Right atrium auricular region (tissue), 2 donors: ENCODE measurements at regions not wholly inside any gene's neighbourhood (a gene's known extent, or its start where the extent isn't known, plus 50 kb on each side); places are given as distances from the start of the nearest gene placed in this dataset.

Source experiments
- DNase-seq: peaks from one replicate; pipeline ENCODE4 v3.0.0-alpha.2; 2019; ENCODE audit warnings: low spot score
- H3K27ac ChIP-seq, 2 donors: fragments of 200-600 bp; sonication (generic); 1 replicate in 1 of 2; 2 replicates in 1 of 2; pipeline ENCODE4 v1.5.1; 2016 to 2019
- H3K27me3 ChIP-seq, 2 donors: fragments of 200-600 bp; sonication (generic); one replicate each; pipeline versions ENCODE4 v1.5.1 to v1.6.0; 2017 to 2019
- H3K36me3 ChIP-seq: fragments of 200-600 bp; sonication (generic); one replicate; pipeline ENCODE4 v1.5.1; 2016
- H3K4me1 ChIP-seq, 2 donors: fragments of 200-600 bp; sonication (generic); one replicate each; pipeline versions ENCODE4 v1.5.1 to v1.6.0; 2017 to 2019
- H3K4me3 ChIP-seq, 2 donors: fragments of 200-600 bp; sonication (generic); 1 replicate in 1 of 2; 2 replicates in 1 of 2; pipeline ENCODE4 v1.5.1; 2017 to 2019; ENCODE audit warnings: mild to moderate bottlenecking in 1 of 2, moderate library complexity in 1 of 2
- H3K9me3 ChIP-seq, 2 donors: fragments of 200-600 bp; sonication (generic); one replicate each; pipeline ENCODE4 v1.5.1; 2019
- TF ChIP-seq, protein P1 (sequence below), 2 donors: fragments of 200-600 bp; sonication (generic); IDR thresholded peaks; one replicate each; pipeline ENCODE4 v1.5.1; 2019; ENCODE audit warnings: antibody characterized with exemption in 2 of 2

DNA sequence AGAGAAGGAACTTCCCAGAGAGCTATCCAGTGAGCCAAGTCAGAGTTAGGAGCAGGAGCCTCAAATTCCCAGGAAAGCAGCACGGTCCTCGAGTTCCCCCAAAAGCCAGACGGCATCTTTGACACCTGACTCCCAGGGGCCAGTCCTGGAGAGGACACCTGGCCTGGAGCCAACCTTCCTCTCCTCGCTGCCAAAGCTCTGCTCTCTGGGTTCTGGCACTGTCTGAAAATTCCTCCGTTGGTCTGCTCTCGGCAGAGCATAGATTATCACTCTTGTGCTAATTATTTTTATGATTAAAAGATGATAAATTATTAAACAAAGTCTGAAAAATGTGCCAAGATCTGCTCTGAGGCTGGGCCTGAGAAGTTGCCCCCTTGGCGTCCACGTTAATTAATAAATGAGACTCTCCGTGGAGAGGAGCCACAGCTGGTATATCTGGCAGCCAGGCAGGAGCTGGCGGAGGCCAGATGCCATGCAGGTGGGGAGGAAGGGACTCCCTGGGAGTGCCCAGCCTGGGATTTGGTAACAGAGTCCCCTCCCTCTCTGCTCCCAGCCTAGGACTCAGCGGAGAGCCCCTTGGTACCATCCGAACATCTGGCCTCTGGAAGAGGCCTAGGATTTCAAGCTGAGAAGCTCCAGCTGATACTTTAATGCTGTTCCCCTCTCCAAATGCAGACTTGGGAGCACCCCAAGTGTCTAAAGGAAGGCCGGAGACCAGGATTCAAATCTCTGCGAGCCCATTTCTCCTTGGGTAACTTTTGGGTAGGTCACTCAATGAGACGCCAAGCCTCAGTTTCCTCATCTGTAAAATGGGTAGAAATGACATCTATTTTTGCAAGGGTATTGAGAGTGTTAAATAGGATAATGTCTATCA is 163.7 kb upstream of the POU3F1 start:
- TF ChIP-seq, protein P1, sequence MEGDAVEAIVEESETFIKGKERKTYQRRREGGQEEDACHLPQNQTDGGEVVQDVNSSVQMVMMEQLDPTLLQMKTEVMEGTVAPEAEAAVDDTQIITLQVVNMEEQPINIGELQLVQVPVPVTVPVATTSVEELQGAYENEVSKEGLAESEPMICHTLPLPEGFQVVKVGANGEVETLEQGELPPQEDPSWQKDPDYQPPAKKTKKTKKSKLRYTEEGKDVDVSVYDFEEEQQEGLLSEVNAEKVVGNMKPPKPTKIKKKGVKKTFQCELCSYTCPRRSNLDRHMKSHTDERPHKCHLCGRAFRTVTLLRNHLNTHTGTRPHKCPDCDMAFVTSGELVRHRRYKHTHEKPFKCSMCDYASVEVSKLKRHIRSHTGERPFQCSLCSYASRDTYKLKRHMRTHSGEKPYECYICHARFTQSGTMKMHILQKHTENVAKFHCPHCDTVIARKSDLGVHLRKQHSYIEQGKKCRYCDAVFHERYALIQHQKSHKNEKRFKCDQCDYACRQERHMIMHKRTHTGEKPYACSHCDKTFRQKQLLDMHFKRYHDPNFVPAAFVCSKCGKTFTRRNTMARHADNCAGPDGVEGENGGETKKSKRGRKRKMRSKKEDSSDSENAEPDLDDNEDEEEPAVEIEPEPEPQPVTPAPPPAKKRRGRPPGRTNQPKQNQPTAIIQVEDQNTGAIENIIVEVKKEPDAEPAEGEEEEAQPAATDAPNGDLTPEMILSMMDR (IDR thresholded peaks at IDR 0.05): no peak
- H3K27me3 ChIP-seq: no peaks in the 10 kb centered on the region
- H3K4me3 ChIP-seq: no peak overlapping the region
- no peaks in the 10 kb centered on the region for H3K36me3 ChIP-seq
- no peak overlapping the region for H3K27ac ChIP-seq
- no peak for DNase-seq
- peaks cover 0 to 5% of the 10 kb centered on the region in 2 donors for H3K4me1 ChIP-seq
- no peaks in the 10 kb centered on the region for H3K9me3 ChIP-seq

DNA sequence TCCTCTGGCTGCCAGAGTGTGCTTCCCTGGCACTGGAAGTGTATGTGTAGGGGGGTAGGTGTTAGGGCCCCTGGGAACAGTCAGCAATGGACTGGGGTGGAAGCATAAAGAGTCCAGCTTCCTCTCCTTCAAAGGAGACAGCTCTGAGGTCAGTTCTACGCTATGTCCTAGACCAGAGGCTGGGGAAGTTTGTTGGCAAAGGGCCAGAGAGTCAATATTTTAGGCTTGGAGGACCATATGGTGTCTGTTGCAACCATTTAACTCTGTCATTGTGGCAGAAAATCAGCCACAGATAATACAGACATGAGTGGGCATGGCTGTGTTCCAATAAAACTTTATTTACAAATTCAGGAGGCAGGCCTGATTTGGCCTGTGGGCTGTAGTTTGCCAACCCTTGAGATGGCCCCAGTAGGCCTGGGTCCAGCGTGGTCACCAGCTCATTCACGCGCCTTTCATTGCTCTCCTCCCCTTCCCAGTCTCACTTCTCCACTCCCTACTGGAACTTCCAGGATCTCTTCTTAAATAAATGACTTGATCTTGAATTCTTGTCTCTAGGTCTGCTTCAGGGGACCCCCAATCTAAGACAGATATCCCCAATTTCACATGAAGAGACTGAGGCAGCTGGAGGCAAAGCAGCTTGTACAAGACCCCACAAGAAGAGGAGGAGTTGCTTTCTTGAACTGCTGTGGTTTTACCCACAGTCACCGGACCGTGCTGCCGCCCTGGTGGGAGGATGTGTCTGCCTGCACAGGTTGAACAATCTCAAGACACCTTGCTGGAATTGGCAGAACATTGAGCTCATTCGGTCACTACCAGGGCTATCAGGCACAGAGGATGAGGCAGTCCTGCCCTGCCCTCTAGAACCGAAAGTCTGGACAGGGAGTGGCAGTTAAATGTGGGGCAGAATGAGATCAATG is 162.4 kb upstream of the POU3F1 start:
- no peaks in the 10 kb centered on the region for H3K27me3 ChIP-seq
- DNase-seq: no peak
- H3K4me1 ChIP-seq: peaks cover 0 to 5% of the 10 kb centered on the region in 2 donors
- no peaks in the 10 kb centered on the region for H3K9me3 ChIP-seq
- no peak overlapping the region for H3K27ac ChIP-seq
- TF ChIP-seq, protein P1 (IDR thresholded peaks at IDR 0.05): no peak
- H3K36me3 ChIP-seq: no peaks in the 10 kb centered on the region
- no peak overlapping the region for H3K4me3 ChIP-seq

DNA sequence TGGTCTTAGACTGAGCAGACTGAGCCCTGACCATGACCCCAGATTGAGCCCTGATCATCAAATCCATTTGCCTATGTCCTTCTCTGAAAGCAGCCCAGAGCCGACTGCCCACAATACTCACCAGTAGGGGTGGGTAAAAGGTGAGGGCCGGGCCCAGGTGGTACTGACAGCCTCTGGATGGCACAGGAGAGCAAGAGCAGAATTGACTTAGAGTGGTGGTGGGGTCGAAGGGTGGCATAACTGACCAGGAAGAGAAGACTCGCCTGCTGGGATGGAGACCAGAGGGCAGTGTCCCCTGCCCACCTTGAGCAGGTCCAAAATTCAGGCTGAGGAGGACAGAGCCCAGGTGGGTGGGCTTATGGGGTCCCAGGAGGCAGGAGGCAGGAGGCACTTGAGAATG is 161.3 kb upstream of the POU3F1 start:
- Histone ChIP-seq H3K27ac (no peak overlapping the region), H3K9me3 (no peaks in the 10 kb centered on the region), H3K36me3 (no peaks in the 10 kb centered on the region), H3K4me1 (peaks cover 0 to 5% of the 10 kb centered on the region in 2 donors), H3K4me3 (no peak overlapping the region), H3K27me3 (no peaks in the 10 kb centered on the region)
- no peak for DNase-seq
- TF ChIP-seq, protein P1 (IDR thresholded peaks at IDR 0.05): no peak

DNA sequence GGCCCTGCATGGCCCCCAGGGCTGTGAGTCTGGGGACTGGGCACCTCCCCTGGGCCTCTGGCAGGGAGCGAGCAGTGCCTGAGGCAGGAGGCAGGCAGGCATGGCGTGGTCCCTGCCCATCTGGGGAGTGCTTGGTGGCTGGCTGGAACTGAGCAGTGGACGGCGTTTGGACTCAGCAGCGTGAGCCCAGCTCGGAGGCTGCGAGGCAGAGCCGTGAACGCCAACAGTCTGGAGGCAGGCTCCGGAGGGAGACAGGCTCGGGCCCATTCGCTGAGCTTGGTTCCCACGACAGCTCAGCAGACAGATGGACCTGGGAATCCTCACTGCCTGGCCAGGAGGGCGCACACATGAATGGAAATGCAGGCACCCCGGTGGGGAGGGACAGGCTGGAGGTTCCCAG is 160.7 kb upstream of the POU3F1 start:
- Histone ChIP-seq H3K4me1 (peaks cover 0 to 5% of the 10 kb centered on the region in 2 donors), H3K36me3 (no peaks in the 10 kb centered on the region), H3K27ac (no peak overlapping the region), H3K4me3 (no peak overlapping the region), H3K9me3 (no peaks in the 10 kb centered on the region), H3K27me3 (no peaks in the 10 kb centered on the region)
- TF ChIP-seq, protein P1 (IDR thresholded peaks at IDR 0.05): no peak
- no peak for DNase-seq

DNA sequence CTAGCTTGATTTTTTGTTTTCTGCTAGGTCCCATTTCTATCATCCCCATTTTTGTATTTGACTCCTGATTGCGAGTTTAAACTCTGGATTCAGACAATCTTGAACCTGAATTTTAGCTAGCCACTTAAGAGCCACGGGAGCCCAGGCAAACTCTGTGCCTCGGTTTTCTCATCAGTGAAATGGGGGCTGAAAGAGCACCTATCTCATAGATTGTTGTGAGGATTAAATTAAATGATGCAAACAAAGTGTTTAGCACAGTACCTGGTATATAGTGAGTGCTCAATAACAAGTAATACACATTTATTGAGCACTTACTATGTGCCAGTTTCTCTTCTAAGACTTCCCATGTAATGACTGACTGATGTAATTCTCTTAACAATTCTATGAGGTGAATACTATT is 158.1 kb upstream of the POU3F1 start:
- Histone ChIP-seq H3K36me3 (no peaks in the 10 kb centered on the region), H3K27ac (no peak overlapping the region), H3K27me3 (no peaks in the 10 kb centered on the region), H3K4me3 (no peak overlapping the region), H3K4me1 (no peaks in the 10 kb centered on the region), H3K9me3 (peaks cover 0 to 9% of the 10 kb centered on the region in 2 donors)
- no peak for DNase-seq
- TF ChIP-seq, protein P1 (IDR thresholded peaks at IDR 0.05): no peak
